Activated naive CD8-positive, alpha-beta T cell (primary cell): ENCODE measurements at regions not wholly inside any gene's neighbourhood (a gene's known extent, or its start where the extent isn't known, plus 50 kb on each side); places are given as distances from the start of the nearest gene placed in this dataset.
"Not testable (repeated sequence)": the region's sequence is repeated elsewhere in the genome, so short reads cannot be mapped to it uniquely, and the experiment has no call there.

Experiments
- H3K27ac Mint-ChIP-seq: one replicate; pipeline ENCODE4 v1.8.0; 2021; ENCODE audit warnings: mixed read lengths
- H3K27me3 Mint-ChIP-seq: one replicate; pipeline ENCODE4 v1.8.0; 2021; ENCODE audit warnings: mixed read lengths
- H3K36me3 Mint-ChIP-seq: one replicate; pipeline ENCODE4 v1.8.0; 2021; ENCODE audit warnings: mixed read lengths
- H3K4me1 Mint-ChIP-seq: one replicate; pipeline ENCODE4 v1.8.0; 2021; ENCODE audit warnings: low read depth, mixed read lengths
- H3K4me3 Mint-ChIP-seq: one replicate; pipeline ENCODE4 v1.8.0; 2021; ENCODE audit warnings: mild to moderate bottlenecking, mixed read lengths
- H3K9me3 Mint-ChIP-seq: one replicate; pipeline ENCODE4 v1.8.0; 2021; ENCODE audit warnings: low read depth, mixed read lengths

GRCh38 chr5:102154791-102155605 lies 141.1 kb downstream of the SLCO4C1 start:
- H3K27ac Mint-ChIP-seq, H3K4me1 Mint-ChIP-seq, H3K36me3 Mint-ChIP-seq, H3K27me3 Mint-ChIP-seq, H3K4me3 Mint-ChIP-seq, H3K9me3 Mint-ChIP-seq: not testable (repeated sequence)

- Mint-ChIP-seq H3K27ac (no peak overlapping the region), H3K4me3 (no peak overlapping the region)
These were observed 141.8 kb downstream of the SLCO4C1 start for GRCh38 chr5:102154291-102154690.

GRCh38 chr5:102153003-102153759 lies 142.9 kb downstream of the SLCO4C1 start:
- Mint-ChIP-seq H3K9me3 (no peaks in the 10 kb centered on the region), H3K27ac (no peak overlapping the region)

More at GRCh38 chr5:102154291-102154690, 141.8 kb downstream of the SLCO4C1 start:
- Mint-ChIP-seq H3K9me3 (no peaks in the 10 kb centered on the region), H3K27me3 (no peaks in the 10 kb centered on the region), H3K4me1 (no peaks in the 10 kb centered on the region), H3K36me3 (no peaks in the 10 kb centered on the region)

GRCh38 chr5:102139029-102139428 lies 157.1 kb downstream of the SLCO4C1 start:
- Mint-ChIP-seq H3K9me3 (no peaks in the 10 kb centered on the region), H3K36me3 (no peaks in the 10 kb centered on the region), H3K27ac (no peak overlapping the region), H3K27me3 (no peaks in the 10 kb centered on the region), H3K4me1 (no peaks in the 10 kb centered on the region), H3K4me3 (no peak overlapping the region)

More at GRCh38 chr5:102153003-102153759, 142.9 kb downstream of the SLCO4C1 start:
- no peak overlapping the region for H3K4me3 Mint-ChIP-seq
- H3K27me3 Mint-ChIP-seq = no peaks in the 10 kb centered on the region
- H3K4me1 Mint-ChIP-seq = no peaks in the 10 kb centered on the region
- no peaks in the 10 kb centered on the region for H3K36me3 Mint-ChIP-seq

- Mint-ChIP-seq H3K9me3 (no peaks in the 10 kb centered on the region), H3K4me1 (no peaks in the 10 kb centered on the region), H3K27me3 (no peaks in the 10 kb centered on the region), H3K27ac (no peak overlapping the region), H3K36me3 (no peaks in the 10 kb centered on the region), H3K4me3 (no peak overlapping the region)
These were observed 157.8 kb downstream of the SLCO4C1 start for GRCh38 chr5:102138243-102138653.

- Mint-ChIP-seq H3K27ac (no peak overlapping the region), H3K36me3 (no peaks in the 10 kb centered on the region), H3K27me3 (no peaks in the 10 kb centered on the region), H3K4me3 (no peak overlapping the region), H3K9me3 (peaks cover 3% of the 10 kb centered on the region), H3K4me1 (no peaks in the 10 kb centered on the region)
These were observed 165.2 kb downstream of the SLCO4C1 start for GRCh38 chr5:102130890-102131289.

GRCh38 chr5:102130386-102130785 lies 165.7 kb downstream of the SLCO4C1 start:
- Mint-ChIP-seq H3K4me1 (no peaks in the 10 kb centered on the region), H3K36me3 (no peaks in the 10 kb centered on the region), H3K4me3 (no peak overlapping the region), H3K9me3 (peaks cover 3% of the 10 kb centered on the region), H3K27ac (no peak overlapping the region), H3K27me3 (no peaks in the 10 kb centered on the region)

- Mint-ChIP-seq H3K4me1 (no peaks in the 10 kb centered on the region), H3K36me3 (no peaks in the 10 kb centered on the region), H3K27ac (no peak overlapping the region), H3K27me3 (no peaks in the 10 kb centered on the region), H3K4me3 (no peak overlapping the region), H3K9me3 (no peaks in the 10 kb centered on the region)
These were observed 176.8 kb downstream of the SLCO4C1 start for GRCh38 chr5:102119252-102119651.

- Mint-ChIP-seq H3K36me3 (no peaks in the 10 kb centered on the region), H3K27me3 (no peaks in the 10 kb centered on the region), H3K27ac (no peak overlapping the region), H3K4me1 (no peaks in the 10 kb centered on the region), H3K9me3 (peaks cover 4% of the 10 kb centered on the region), H3K4me3 (no peak overlapping the region)
These were observed 180.3 kb downstream of the SLCO4C1 start for GRCh38 chr5:102115736-102116135.

GRCh38 chr5:102114525-102115069 lies 181.5 kb downstream of the SLCO4C1 start:
- H3K4me3 Mint-ChIP-seq = no peak overlapping the region
- no peak overlapping the region for H3K27ac Mint-ChIP-seq
- H3K9me3 Mint-ChIP-seq = peaks cover 4% of the 10 kb centered on the region
- no peaks in the 10 kb centered on the region for H3K36me3 Mint-ChIP-seq
- no peaks in the 10 kb centered on the region for H3K27me3 Mint-ChIP-seq
- no peaks in the 10 kb centered on the region for H3K4me1 Mint-ChIP-seq

GRCh38 chr5:102107865-102108264 lies 188.2 kb downstream of the SLCO4C1 start:
- Mint-ChIP-seq H3K27ac (no peak overlapping the region), H3K4me3 (no peak overlapping the region), H3K9me3 (peaks cover 4% of the 10 kb centered on the region), H3K27me3 (no peaks in the 10 kb centered on the region), H3K4me1 (no peaks in the 10 kb centered on the region), H3K36me3 (no peaks in the 10 kb centered on the region)

- H3K27ac Mint-ChIP-seq = no peak overlapping the region
- no peaks in the 10 kb centered on the region for H3K36me3 Mint-ChIP-seq
- H3K27me3 Mint-ChIP-seq = no peaks in the 10 kb centered on the region
- H3K4me3 Mint-ChIP-seq = no peak overlapping the region
- H3K4me1 Mint-ChIP-seq = no peaks in the 10 kb centered on the region
- H3K9me3 Mint-ChIP-seq = peaks cover 4% of the 10 kb centered on the region
These were observed 189.5 kb downstream of the SLCO4C1 start for GRCh38 chr5:102106599-102106998.

GRCh38 chr5:102099766-102100331 lies 196.2 kb downstream of the SLCO4C1 start:
- Mint-ChIP-seq H3K4me1 (no peaks in the 10 kb centered on the region), H3K9me3 (peaks cover 4% of the 10 kb centered on the region), H3K4me3 (no peak overlapping the region), H3K27me3 (no peaks in the 10 kb centered on the region), H3K27ac (no peak overlapping the region), H3K36me3 (no peaks in the 10 kb centered on the region)

GRCh38 chr5:102099083-102099482 lies 197.0 kb downstream of the SLCO4C1 start:
- H3K9me3 Mint-ChIP-seq, H3K4me1 Mint-ChIP-seq, H3K27me3 Mint-ChIP-seq, H3K4me3 Mint-ChIP-seq, H3K36me3 Mint-ChIP-seq, H3K27ac Mint-ChIP-seq: not testable (repeated sequence)

- H3K9me3 Mint-ChIP-seq, H3K4me1 Mint-ChIP-seq, H3K27me3 Mint-ChIP-seq, H3K4me3 Mint-ChIP-seq, H3K36me3 Mint-ChIP-seq, H3K27ac Mint-ChIP-seq: not testable (repeated sequence)
These were observed 197.5 kb downstream of the SLCO4C1 start for GRCh38 chr5:102098606-102099005.
